ENCODE measurements at regions not wholly inside any gene's neighbourhood (a gene's known extent, or its start where the extent isn't known, plus 50 kb on each side); places are given as distances from the start of the nearest gene placed in this dataset.
"Not testable (repeated sequence)": the region's sequence is repeated elsewhere in the genome, so short reads cannot be mapped to it uniquely, and the experiment has no call there.

- H3K27ac Mint-ChIP-seq; H3K4me3 Mint-ChIP-seq; H3K36me3 Mint-ChIP-seq (ENCODE audit: low read depth); H3K4me1 Mint-ChIP-seq (ENCODE audit: low read depth); H3K27me3 Mint-ChIP-seq; intact Hi-C loops (cut with micrococcal nuclease): not testable (repeated sequence)
- H3K9me3 Mint-ChIP-seq: peaks cover 20% of the 10 kb centered on the region
Observed at GRCh38 chr2:131828633-131829455, 301.2 kb downstream of the CCDC74A start.

- H3K27me3 Mint-ChIP-seq; H3K36me3 Mint-ChIP-seq (ENCODE audit: low read depth); H3K4me1 Mint-ChIP-seq (ENCODE audit: low read depth); H3K27ac Mint-ChIP-seq; intact Hi-C loops (cut with micrococcal nuclease); H3K4me3 Mint-ChIP-seq: not testable (repeated sequence)
- peaks cover 20% of the 10 kb centered on the region for H3K9me3 Mint-ChIP-seq
Observed at GRCh38 chr2:131829456-131830241, 302.0 kb downstream of the CCDC74A start.

GRCh38 chr2:131830242-131830945 lies 302.7 kb downstream of the CCDC74A start:
- H3K4me1 Mint-ChIP-seq (ENCODE audit: low read depth); H3K4me3 Mint-ChIP-seq; H3K36me3 Mint-ChIP-seq (ENCODE audit: low read depth); intact Hi-C loops (cut with micrococcal nuclease); H3K27me3 Mint-ChIP-seq; H3K27ac Mint-ChIP-seq: not testable (repeated sequence)
- peaks cover 20% of the 10 kb centered on the region for H3K9me3 Mint-ChIP-seq

- H3K36me3 Mint-ChIP-seq (ENCODE audit: low read depth); H3K27ac Mint-ChIP-seq; H3K4me1 Mint-ChIP-seq (ENCODE audit: low read depth); H3K4me3 Mint-ChIP-seq; intact Hi-C loops (cut with micrococcal nuclease); H3K27me3 Mint-ChIP-seq: not testable (repeated sequence)
- H3K9me3 Mint-ChIP-seq: peaks cover 20% of the 10 kb centered on the region
Observed at GRCh38 chr2:131830946-131831310, 303.2 kb downstream of the CCDC74A start.

GRCh38 chr2:131831450-131832208 lies 303.9 kb downstream of the CCDC74A start:
- intact Hi-C loops (cut with micrococcal nuclease); H3K4me3 Mint-ChIP-seq; H3K27me3 Mint-ChIP-seq; H3K27ac Mint-ChIP-seq; H3K36me3 Mint-ChIP-seq (ENCODE audit: low read depth); H3K4me1 Mint-ChIP-seq (ENCODE audit: low read depth): not testable (repeated sequence)
- peaks cover 20% of the 10 kb centered on the region for H3K9me3 Mint-ChIP-seq

- intact Hi-C loops (cut with micrococcal nuclease); H3K4me1 Mint-ChIP-seq (ENCODE audit: low read depth); H3K27ac Mint-ChIP-seq; H3K27me3 Mint-ChIP-seq; H3K4me3 Mint-ChIP-seq; H3K36me3 Mint-ChIP-seq (ENCODE audit: low read depth): not testable (repeated sequence)
- H3K9me3 Mint-ChIP-seq: peaks cover 14% of the 10 kb centered on the region
Observed at GRCh38 chr2:131832209-131832780, 304.6 kb downstream of the CCDC74A start.

- H3K4me1 Mint-ChIP-seq (ENCODE audit: low read depth); H3K36me3 Mint-ChIP-seq (ENCODE audit: low read depth); H3K27ac Mint-ChIP-seq; intact Hi-C loops (cut with micrococcal nuclease); H3K9me3 Mint-ChIP-seq; H3K27me3 Mint-ChIP-seq; H3K4me3 Mint-ChIP-seq: not testable (repeated sequence)
Observed at GRCh38 chr2:131832917-131833316, 305.2 kb downstream of the CCDC74A start.

- H3K27me3 Mint-ChIP-seq; H3K27ac Mint-ChIP-seq; H3K36me3 Mint-ChIP-seq (ENCODE audit: low read depth); intact Hi-C loops (cut with micrococcal nuclease); H3K9me3 Mint-ChIP-seq; H3K4me1 Mint-ChIP-seq (ENCODE audit: low read depth); H3K4me3 Mint-ChIP-seq: not testable (repeated sequence)
Observed at GRCh38 chr2:131833367-131834202, 305.9 kb downstream of the CCDC74A start.

- H3K36me3 Mint-ChIP-seq (ENCODE audit: low read depth); H3K27me3 Mint-ChIP-seq; H3K27ac Mint-ChIP-seq; H3K9me3 Mint-ChIP-seq; intact Hi-C loops (cut with micrococcal nuclease); H3K4me1 Mint-ChIP-seq (ENCODE audit: low read depth); H3K4me3 Mint-ChIP-seq: not testable (repeated sequence)
Observed at GRCh38 chr2:131834203-131835020, 306.7 kb downstream of the CCDC74A start.

- H3K4me1 Mint-ChIP-seq (ENCODE audit: low read depth); H3K27ac Mint-ChIP-seq; H3K9me3 Mint-ChIP-seq; intact Hi-C loops (cut with micrococcal nuclease); H3K36me3 Mint-ChIP-seq (ENCODE audit: low read depth); H3K27me3 Mint-ChIP-seq; H3K4me3 Mint-ChIP-seq: not testable (repeated sequence)
Observed at GRCh38 chr2:131835022-131835421, 307.3 kb downstream of the CCDC74A start.

GRCh38 chr2:131835621-131836091 lies 308.0 kb downstream of the CCDC74A start:
- no peaks in the 10 kb centered on the region for H3K27me3 Mint-ChIP-seq
- no peak overlapping the region for H3K27ac Mint-ChIP-seq
- H3K4me3 Mint-ChIP-seq: no peak overlapping the region
- no peaks in the 10 kb centered on the region for H3K36me3 Mint-ChIP-seq (ENCODE audit: low read depth)
- H3K4me1 Mint-ChIP-seq (ENCODE audit: low read depth): no peaks in the 10 kb centered on the region
- no peaks in the 10 kb centered on the region for H3K9me3 Mint-ChIP-seq
- intact Hi-C loops (cut with micrococcal nuclease): no loop called here

GRCh38 chr2:131836116-131836515 lies 308.4 kb downstream of the CCDC74A start:
- H3K9me3 Mint-ChIP-seq; H3K27ac Mint-ChIP-seq; H3K27me3 Mint-ChIP-seq; H3K36me3 Mint-ChIP-seq (ENCODE audit: low read depth); H3K4me1 Mint-ChIP-seq (ENCODE audit: low read depth); H3K4me3 Mint-ChIP-seq; intact Hi-C loops (cut with micrococcal nuclease): not testable (repeated sequence)

All from dendritic cell treated with granulocyte-macrophage colony-stimulating factor and Interleukin-4, amounts not matched to agents 40 ng/mL and 50 ng/mL, for 4 days (primary cell).